ENCODE measurements at regions not wholly inside any gene's neighbourhood (a gene's known extent, or its start where the extent isn't known, plus 50 kb on each side); places are given as distances from the start of the nearest gene placed in this dataset.

DNA sequence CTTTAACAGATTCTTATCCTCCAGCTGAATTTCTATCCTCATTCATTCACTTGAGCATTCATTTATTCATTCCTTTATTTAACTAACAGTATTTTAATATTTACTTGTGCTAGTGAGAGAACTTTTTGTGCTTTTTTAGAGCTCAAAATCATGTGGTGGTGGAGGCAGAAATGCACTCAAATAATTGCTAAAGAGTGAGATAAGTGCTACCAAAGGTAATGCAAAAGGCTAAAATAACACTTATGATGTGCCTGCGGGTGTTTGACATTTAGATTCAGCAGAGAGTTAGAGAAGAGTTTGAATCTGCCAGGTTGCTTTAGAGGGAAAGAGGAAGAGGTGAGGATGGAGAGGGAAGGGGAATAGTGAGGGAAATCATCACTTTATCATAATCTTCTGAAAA lies 431.5 kb upstream of the EDIL3 start:
- Histone ChIP-seq H3K79me2 (ENCODE audit: control insufficient read depth in 1 of 2, insufficient read depth in 2 of 2, low read length in 2 of 2) (no peaks in the 10 kb centered on the region), H3K4ac (replicated peaks; ENCODE audit: insufficient read length, low read depth, low read length) (no peak overlapping the region)
- WGBS, 2 experiments (ENCODE audit: extremely low coverage in 1 of 2, insufficient coverage in 1 of 2, insufficient read length in 1 of 2, insufficient replicate concordance in 2 of 2, low coverage in 1 of 2, low lambda C conversion rate in 2 of 2, missing lambda C conversion rate in 1 of 2), result 84% methylated on average over 1 of the region's 1 CpG; no CpG with 5 or more reads in 1 of the 2 experiments
- TF ChIP-seq SIX5 (IDR thresholded peaks at IDR 0.05; ENCODE audit: low read depth, low read length) (no peak), TAF7 (optimal IDR thresholded peaks at IDR 0.05; ENCODE audit: borderline replicate concordance, low read depth, low read length) (no peak), HDAC6 (IDR thresholded peaks at IDR 0.05; ENCODE audit: low read depth, low read length) (no peak), USF2 (IDR thresholded peaks at IDR 0.05; ENCODE audit: low read length) (no peak)

More for the DNA sequence above, 431.5 kb upstream of the EDIL3 start:
- no peaks in the 10 kb centered on the region for H3K27me3 ChIP-seq (replicated peaks in 1 of 4; ENCODE audit: control insufficient read depth in 3 of 4, extremely low read depth in 1 of 4, insufficient read depth in 3 of 4, low read length in 3 of 4)
- no peak overlapping the region for H3K18ac ChIP-seq (ENCODE audit: extremely low read depth, low read length)
- no peak overlapping the region for H2BK5ac ChIP-seq (ENCODE audit: low read depth, low read length)
- no peak overlapping the region for H4K5ac ChIP-seq (ENCODE audit: insufficient read length, low read depth, low read length)
- no peak overlapping the region for H3K27ac ChIP-seq (ENCODE audit: low read depth, low read length)
- H3K56ac ChIP-seq (replicated peaks; ENCODE audit: insufficient read length, low read depth, low read length), result no peak overlapping the region
- H3K14ac ChIP-seq (ENCODE audit: insufficient read length), result no peak overlapping the region
- H2AK5ac ChIP-seq (ENCODE audit: low read depth, low read length), result no peak overlapping the region
- no peaks in the 10 kb centered on the region for H3K36me3 ChIP-seq (ENCODE audit: control insufficient read depth in 2 of 4, insufficient read depth in 4 of 4, low read length in 3 of 4)
- no peak overlapping the region for H2BK20ac ChIP-seq (ENCODE audit: low read length)
- H3K4me1 ChIP-seq (replicated peaks in 1 of 4; ENCODE audit: control insufficient read depth in 3 of 4, insufficient read depth in 4 of 4, low read length in 3 of 4), result 0 out of 7 replicates have a peak, but pooled peaks cover 0 to 2% (median 0%) of the 10 kb centered on the region in 4 experiments
- no peak overlapping the region for H4K91ac ChIP-seq (replicated peaks; ENCODE audit: insufficient read length, low read length)
- H2AFZ ChIP-seq (ENCODE audit: low read length), result no peak overlapping the region
- no peak overlapping the region for H3K9ac ChIP-seq (replicated peaks in 1 of 4; ENCODE audit: extremely low read depth in 1 of 4, low read depth in 3 of 4, low read length in 3 of 4)
- no peak overlapping the region for H3K23ac ChIP-seq (ENCODE audit: insufficient read length)
- CTCF ChIA-PET (ENCODE audit: partially characterized antibody), result interaction anchor here (0.6 to 0.9 kb wide), 4 partner anchors 9 to 292 kb away, joined by 3 read pairs; no protein-coding TSS in a partner anchor
- no peaks in the 10 kb centered on the region for H4K20me1 ChIP-seq (replicated peaks in 1 of 2; ENCODE audit: control insufficient read depth in 1 of 2, insufficient read depth in 2 of 2, low read length in 2 of 2)
- H3K4me2 ChIP-seq (ENCODE audit: insufficient read depth in 1 of 2, low read depth in 2 of 2, low read length in 2 of 2), result no peak overlapping the region
- H2BK15ac ChIP-seq (ENCODE audit: low read length), result no peak overlapping the region
- POLR2A ChIA-PET (ENCODE audit: partially characterized antibody), result no interaction called here
- H2BK12ac ChIP-seq (ENCODE audit: low read depth, low read length), result no peak overlapping the region
- H3K23me2 ChIP-seq (ENCODE audit: low read depth, low read length), result no peaks in the 10 kb centered on the region
- H3K4me3 ChIP-seq (ENCODE audit: extremely low read depth in 1 of 4, insufficient read depth in 2 of 4, low read depth in 3 of 4, low read length in 4 of 4), result no peak overlapping the region
- H3K9me3 ChIP-seq (ENCODE audit: insufficient read depth in 2 of 2, low read depth in 1 of 2, low read length in 1 of 2), result peaks cover 0 to 4% of the 10 kb centered on the region in 2 experiments; a peak in 1 of 4 replicates
- no peak overlapping the region for H4K8ac ChIP-seq (ENCODE audit: extremely low read depth, insufficient read depth, low read length)
- FAIRE-seq (no peak), DNase-seq (ENCODE audit: low read depth in 1 of 2, low spot score in 2 of 2) (no peak)
- no peaks in the 10 kb centered on the region for H3K79me1 ChIP-seq (ENCODE audit: low read depth, low read length)
- H2BK120ac ChIP-seq (replicated peaks; ENCODE audit: low read depth, low read length), result no peak overlapping the region

Measured in H1 (cell line).